ENCODE measurements at regions not wholly inside any gene's neighbourhood (a gene's known extent, or its start where the extent isn't known, plus 50 kb on each side); places are given as distances from the start of the nearest gene placed in this dataset.

DNA sequence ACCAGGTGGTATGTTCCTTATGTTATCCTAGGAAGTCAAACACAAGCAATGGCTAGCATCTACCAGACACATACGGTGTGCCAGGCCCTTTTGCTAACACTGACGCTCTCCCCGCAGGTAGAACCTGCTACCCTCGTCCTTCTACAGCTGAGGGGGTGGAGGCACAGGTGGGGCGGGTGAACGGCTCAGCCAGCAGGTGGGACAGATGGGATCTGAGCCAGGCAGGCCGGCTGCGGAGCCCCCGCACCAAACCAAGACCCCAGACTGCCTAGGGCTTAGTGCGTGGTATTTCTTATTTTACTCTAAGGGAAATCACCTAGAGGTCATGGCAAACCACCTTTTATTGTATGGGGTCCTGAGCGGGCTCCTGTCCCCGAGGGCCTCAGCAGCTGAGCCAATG lies 53.9 kb upstream of the PCSK6 start:
- Histone ChIP-seq H3K4me1 (replicated peaks) (no peaks in the 10 kb centered on the region), H3K4me3 (no peak overlapping the region), H3K27me3 (replicated peaks; ENCODE audit: insufficient read depth) (no peaks in the 10 kb centered on the region), H3K36me3 (no peaks in the 10 kb centered on the region), H3K27ac (no peak overlapping the region), H3K9me3 (no peaks in the 10 kb centered on the region)
- DNase-seq (ENCODE audit: low spot score), result no peak
- WGBS, result 74% methylated on average over 12 of the region's 12 CpGs
- intact Hi-C loops (cut with DNase I), result no loop called here
- TF ChIP-seq POLR2A (IDR thresholded peaks at IDR 0.05) (no peak), CTCF (IDR thresholded peaks at IDR 0.05) (no peak), POLR2AphosphoS5 (IDR thresholded peaks at IDR 0.05) (no peak)

DNA sequence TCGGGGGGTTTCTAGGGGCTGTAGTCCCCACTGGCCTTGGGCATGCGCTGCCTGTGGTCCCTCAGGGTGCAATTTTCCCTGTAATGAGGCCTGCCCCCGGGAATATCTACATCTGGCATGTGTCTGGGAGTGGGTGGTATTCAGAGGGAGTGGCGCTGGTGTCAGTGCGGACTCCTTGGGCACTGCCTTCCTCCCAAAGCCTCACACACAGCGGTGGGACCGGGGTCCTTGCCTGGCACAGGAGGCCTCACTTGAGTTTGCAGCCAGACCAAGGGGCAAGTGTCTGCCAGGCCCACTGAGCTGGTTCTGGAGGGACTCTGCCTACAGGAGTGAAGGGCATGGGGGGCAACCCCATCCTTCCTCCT lies 53.5 kb upstream of the PCSK6 start:
- Histone ChIP-seq H3K9me3 (no peaks in the 10 kb centered on the region), H3K4me1 (replicated peaks) (no peaks in the 10 kb centered on the region), H3K36me3 (no peaks in the 10 kb centered on the region), H3K4me3 (no peak overlapping the region), H3K27me3 (replicated peaks; ENCODE audit: insufficient read depth) (no peaks in the 10 kb centered on the region), H3K27ac (no peak overlapping the region)
- intact Hi-C loops (cut with DNase I), result no loop called here
- 88% methylated on average over 7 of the region's 7 CpGs for WGBS
- no peak for TF ChIP-seq POLR2AphosphoS5 (IDR thresholded peaks at IDR 0.05)
- no peak for TF ChIP-seq CTCF (IDR thresholded peaks at IDR 0.05)
- no peak for TF ChIP-seq POLR2A (IDR thresholded peaks at IDR 0.05)
- DNase-seq (ENCODE audit: low spot score), result no peak

DNA sequence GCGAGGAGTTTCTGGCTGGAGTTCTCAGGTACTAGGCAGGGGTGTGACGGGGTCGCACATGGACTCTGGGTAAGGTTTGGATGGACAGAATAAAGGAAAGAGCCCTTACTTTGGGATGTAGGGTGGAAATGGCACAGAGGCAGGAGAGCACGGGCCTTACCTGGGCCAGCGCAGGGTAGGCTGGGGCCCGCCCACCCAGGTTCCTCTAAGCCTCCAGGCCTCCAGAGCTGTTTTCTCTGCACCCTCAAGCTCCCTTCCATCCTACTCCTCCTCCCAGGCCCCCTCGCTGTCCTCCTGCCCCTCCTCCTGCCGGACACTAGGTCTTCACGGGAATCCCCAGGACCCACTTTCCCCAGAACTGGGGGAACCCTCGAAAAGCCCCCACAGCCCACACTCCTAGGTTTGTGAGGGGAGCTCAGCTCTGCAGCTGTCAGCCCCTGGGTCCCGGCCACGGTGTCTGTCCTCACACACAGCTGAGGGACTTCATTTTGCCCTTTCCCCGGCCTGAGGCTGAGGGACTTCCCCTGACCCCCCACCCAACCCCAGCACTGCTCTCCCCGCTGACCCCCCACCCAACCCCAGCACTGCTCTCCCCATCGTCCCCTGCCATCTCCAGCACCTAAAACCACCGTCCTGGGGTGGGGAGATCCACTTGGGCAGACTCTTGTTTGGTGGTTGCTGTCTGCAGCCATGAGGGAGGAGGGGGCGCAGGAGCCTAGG lies 53.0 kb upstream of the PCSK6 start:
- Histone ChIP-seq H3K9me3 (no peaks in the 10 kb centered on the region), H3K36me3 (no peaks in the 10 kb centered on the region), H3K27ac (no peak overlapping the region), H3K4me3 (no peak overlapping the region), H3K4me1 (replicated peaks) (no peaks in the 10 kb centered on the region), H3K27me3 (replicated peaks; ENCODE audit: insufficient read depth) (no peaks in the 10 kb centered on the region)
- TF ChIP-seq POLR2A (IDR thresholded peaks at IDR 0.05) (no peak), POLR2AphosphoS5 (IDR thresholded peaks at IDR 0.05) (no peak), CTCF (IDR thresholded peaks at IDR 0.05) (no peak)
- peak; percentile 34 for DNase-seq (ENCODE audit: low spot score)
- intact Hi-C loops (cut with DNase I), result no loop called here
- 88% methylated on average over 15 of the region's 17 CpGs for WGBS

DNA sequence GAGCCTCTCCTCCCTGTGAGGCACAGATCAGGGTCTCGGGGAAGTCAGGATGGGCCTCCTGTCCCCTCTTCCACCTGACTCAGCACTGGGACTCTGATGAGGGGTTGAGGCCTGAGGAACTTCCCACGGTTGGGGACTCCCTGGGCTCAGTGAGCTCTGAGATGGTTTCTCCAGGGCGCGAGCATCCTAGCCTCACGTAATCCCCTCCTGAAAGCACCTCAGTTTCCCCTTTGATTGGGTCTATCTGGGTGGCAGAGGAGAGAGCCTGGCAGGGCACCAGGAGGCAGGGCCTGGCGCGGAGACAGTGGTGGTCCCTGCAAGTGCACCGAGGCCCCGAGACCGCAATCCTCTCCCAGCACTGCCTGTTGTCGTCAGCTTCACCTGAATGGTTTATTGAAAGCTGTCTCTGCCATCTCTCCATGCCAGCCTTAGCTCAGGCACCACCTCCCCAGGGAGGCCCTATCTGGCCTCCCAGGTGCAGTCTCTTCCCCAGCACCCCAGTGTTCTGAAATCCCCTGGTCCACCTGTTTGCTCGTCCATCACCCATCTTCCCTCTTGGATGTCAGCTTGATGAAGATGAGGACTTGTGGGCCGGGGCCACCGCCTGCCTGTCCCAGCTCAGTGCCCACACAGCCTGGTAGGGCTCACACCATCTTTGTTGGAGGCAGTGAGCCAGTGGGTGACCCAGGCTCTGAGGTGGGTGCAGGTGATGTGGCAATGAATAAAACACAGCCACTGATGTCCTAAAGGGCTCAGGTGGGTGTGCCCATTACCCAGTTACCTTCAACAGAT lies 52.2 kb upstream of the PCSK6 start:
- H3K27ac ChIP-seq, result no peak overlapping the region
- H3K4me3 ChIP-seq, result no peak overlapping the region
- no peaks in the 10 kb centered on the region for H3K36me3 ChIP-seq
- H3K27me3 ChIP-seq (replicated peaks; ENCODE audit: insufficient read depth), result no peaks in the 10 kb centered on the region
- intact Hi-C loops (cut with DNase I), result no loop called here
- TF ChIP-seq POLR2AphosphoS5 (IDR thresholded peaks at IDR 0.05), result no peak
- TF ChIP-seq POLR2A (IDR thresholded peaks at IDR 0.05), result no peak
- no peak for TF ChIP-seq CTCF (IDR thresholded peaks at IDR 0.05)
- no peaks in the 10 kb centered on the region for H3K4me1 ChIP-seq (replicated peaks)
- no peak for DNase-seq (ENCODE audit: low spot score)
- 92% methylated on average over 14 of the region's 14 CpGs for WGBS
- H3K9me3 ChIP-seq, result no peaks in the 10 kb centered on the region

Data from prostate gland (tissue), 2 donors.